HCT116 (cell line): ENCODE measurements at regions not wholly inside any gene's neighbourhood (a gene's known extent, or its start where the extent isn't known, plus 50 kb on each side); places are given as distances from the start of the nearest gene placed in this dataset.

Experiments
- CBX3 ChIP-seq: IDR thresholded peaks from 2 replicates; pipeline ENCODE4 v1.6.1; 2012; ENCODE audit warnings: low read depth
- POLR2AphosphoS5 ChIP-seq: IDR thresholded peaks from 2 replicates; pipeline ENCODE4 v1.6.1; 2011; ENCODE audit warnings: mild to moderate bottlenecking, low read depth, low read length, moderate library complexity
- TCF7L2 ChIP-seq: IDR thresholded peaks from 2 replicates; pipeline ENCODE4 v1.7.0; 2011; ENCODE audit warnings: borderline replicate concordance, inconsistent platforms; ENCODE audit not compliant: insufficient read depth, insufficient read length; ENCODE audit errors: extremely low read depth
- TF ChIP-seq, protein P1 (sequence below), 3 experiments: fragments of 200-600 bp in 1 of 3; sonication (generic) in 1 of 3; IDR thresholded peaks in 2 of 3; conservative IDR thresholded peaks in 1 of 3; 2 replicates each; pipeline ENCODE4 v1.5.1; 2012 to 2017; ENCODE audit warnings: low read depth in 2 of 3, low read length in 2 of 3, antibody characterized with exemption in 1 of 3, borderline replicate concordance in 1 of 3, control low read depth in 1 of 3, mild to moderate bottlenecking in 1 of 3, mixed read lengths in 1 of 3, mixed run types in 1 of 3, moderate library complexity in 1 of 3; ENCODE audit not compliant: insufficient read depth in 1 of 3

DNA sequence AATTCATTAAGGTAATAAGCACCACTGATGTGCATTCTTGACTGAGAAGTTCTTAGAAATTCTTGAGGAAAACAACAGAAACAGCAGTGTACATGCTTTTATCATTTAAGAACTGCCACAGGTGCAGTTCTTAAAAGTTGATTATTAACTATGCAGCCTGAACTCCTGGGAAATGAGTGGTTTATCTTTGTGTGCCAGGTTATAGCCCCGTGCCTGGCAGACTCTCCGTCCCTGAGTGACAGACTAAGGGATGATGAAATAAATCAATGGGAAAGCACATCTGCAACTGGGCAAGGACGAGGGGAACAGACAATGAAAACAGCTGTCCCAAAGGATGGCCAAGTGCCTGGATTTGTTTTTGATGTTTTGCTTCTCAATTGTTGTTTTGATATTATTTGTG, 84.4 kb upstream of the SPATA13 start:
- TF ChIP-seq CBX3 (no peak), POLR2AphosphoS5 (no peak), TCF7L2 (no peak)
- TF ChIP-seq, protein P1, sequence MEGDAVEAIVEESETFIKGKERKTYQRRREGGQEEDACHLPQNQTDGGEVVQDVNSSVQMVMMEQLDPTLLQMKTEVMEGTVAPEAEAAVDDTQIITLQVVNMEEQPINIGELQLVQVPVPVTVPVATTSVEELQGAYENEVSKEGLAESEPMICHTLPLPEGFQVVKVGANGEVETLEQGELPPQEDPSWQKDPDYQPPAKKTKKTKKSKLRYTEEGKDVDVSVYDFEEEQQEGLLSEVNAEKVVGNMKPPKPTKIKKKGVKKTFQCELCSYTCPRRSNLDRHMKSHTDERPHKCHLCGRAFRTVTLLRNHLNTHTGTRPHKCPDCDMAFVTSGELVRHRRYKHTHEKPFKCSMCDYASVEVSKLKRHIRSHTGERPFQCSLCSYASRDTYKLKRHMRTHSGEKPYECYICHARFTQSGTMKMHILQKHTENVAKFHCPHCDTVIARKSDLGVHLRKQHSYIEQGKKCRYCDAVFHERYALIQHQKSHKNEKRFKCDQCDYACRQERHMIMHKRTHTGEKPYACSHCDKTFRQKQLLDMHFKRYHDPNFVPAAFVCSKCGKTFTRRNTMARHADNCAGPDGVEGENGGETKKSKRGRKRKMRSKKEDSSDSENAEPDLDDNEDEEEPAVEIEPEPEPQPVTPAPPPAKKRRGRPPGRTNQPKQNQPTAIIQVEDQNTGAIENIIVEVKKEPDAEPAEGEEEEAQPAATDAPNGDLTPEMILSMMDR (IDR thresholded peaks at IDR 0.05 in 2 of 3, conservative IDR thresholded peaks at IDR 0.05 in 1 of 3; ENCODE audit: borderline replicate concordance in 1 of 3, insufficient read depth in 1 of 3, low read depth in 2 of 3, low read length in 2 of 3), result no peak
